H1 (cell line): ENCODE measurements at regions not wholly inside any gene's neighbourhood (a gene's known extent, or its start where the extent isn't known, plus 50 kb on each side); places are given as distances from the start of the nearest gene placed in this dataset.

Experiments used
- BACH1 ChIP-seq: IDR thresholded peaks from 2 replicates; pipeline ENCODE4 v1.6.1; 2012; ENCODE audit warnings: low read length, improper control_type of control experiment
- CTBP2 ChIP-seq: IDR thresholded peaks from 2 replicates; pipeline ENCODE4 v1.7.0; 2011; ENCODE audit warnings: borderline replicate concordance, mild to moderate bottlenecking, moderate library complexity, mixed read lengths, low read length; ENCODE audit not compliant: insufficient read depth, insufficient read length
- KDM1A ChIP-seq: fragments of 200-600, 300-600 bp; sonication (generic); IDR thresholded peaks from 2 replicates; pipeline ENCODE4 v1.7.1; 2016; ENCODE audit warnings: mild to moderate bottlenecking, low read length, borderline replicate concordance
- KDM4A ChIP-seq: IDR thresholded peaks from one replicate; pipeline ENCODE4 v1.7.1; 2012; ENCODE audit warnings: low read depth, mild to moderate bottlenecking, moderate library complexity, low read length, inconsistent platforms; ENCODE audit not compliant: severe bottlenecking
- PHF8 ChIP-seq: fragments of 200-600 bp; sonication (generic); conservative IDR thresholded peaks from 2 replicates; pipeline ENCODE4 v1.7.1; 2012; ENCODE audit warnings: low read depth, mild to moderate bottlenecking, inconsistent platforms, low read length, moderate library complexity
- POU5F1 ChIP-seq: IDR thresholded peaks from 2 replicates; pipeline ENCODE4 v1.6.1; 2011; ENCODE audit warnings: low read depth, mild to moderate bottlenecking, low read length, moderate library complexity
- RAD21 ChIP-seq, 2 experiments: IDR thresholded peaks in 1 of 2; conservative IDR thresholded peaks in 1 of 2; 2 replicates each; pipeline ENCODE4 v1.6.1; 2011; ENCODE audit warnings: low read depth in 2 of 2, low read length in 2 of 2, improper control_type of control experiment in 1 of 2, inconsistent platforms in 1 of 2, mild to moderate bottlenecking in 1 of 2, moderate library complexity in 1 of 2
- SIX5 ChIP-seq: IDR thresholded peaks from 2 replicates; pipeline ENCODE4 v1.6.1; 2011; ENCODE audit warnings: mild to moderate bottlenecking, low read depth, low read length
- SP1 ChIP-seq: IDR thresholded peaks from 2 replicates; pipeline ENCODE4 v1.6.1; 2011; ENCODE audit warnings: low read depth, low read length
- SRF ChIP-seq: IDR thresholded peaks from 2 replicates; pipeline ENCODE4 v1.6.1; 2011; ENCODE audit warnings: mild to moderate bottlenecking, low read depth, low read length, moderate library complexity
- TF ChIP-seq, protein P1 (sequence below): fragments of 300-600 bp; sonication (generic); IDR thresholded peaks from 2 replicates; pipeline ENCODE4 v1.7.1; 2012; ENCODE audit warnings: low read length, moderate library complexity, mild to moderate bottlenecking, inconsistent platforms; ENCODE audit not compliant: insufficient replicate concordance

DNA sequence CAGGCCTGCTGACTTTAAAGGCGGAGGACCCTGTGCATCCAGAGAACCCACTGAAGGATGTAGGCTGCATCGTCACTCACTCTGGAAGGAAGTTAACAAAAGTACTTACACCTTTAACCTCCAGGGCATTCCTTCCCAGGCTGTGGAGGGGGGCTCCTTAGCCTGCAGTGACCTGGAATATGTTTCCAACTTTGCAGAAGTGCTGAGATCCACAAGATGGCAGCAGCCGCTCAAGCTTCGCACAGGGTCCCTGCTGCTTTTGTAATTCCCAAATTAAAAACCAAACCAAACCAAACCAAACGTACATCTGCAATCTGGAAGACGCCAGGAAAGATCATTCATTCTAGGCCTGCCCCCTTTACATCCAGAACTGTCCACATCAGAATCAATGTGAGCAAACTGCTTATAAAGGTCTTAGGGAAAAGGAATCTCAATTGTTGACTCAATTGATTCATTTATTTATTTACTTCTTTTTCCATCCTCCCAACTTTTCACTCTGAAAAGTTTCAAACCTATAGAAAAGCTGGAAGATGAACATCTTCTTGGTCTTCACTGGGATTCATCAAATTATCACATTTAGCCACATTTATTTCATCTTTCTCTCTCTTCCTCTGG lies 70.5 kb upstream of the KLHL25 start (continued):
- TF ChIP-seq, protein P1, sequence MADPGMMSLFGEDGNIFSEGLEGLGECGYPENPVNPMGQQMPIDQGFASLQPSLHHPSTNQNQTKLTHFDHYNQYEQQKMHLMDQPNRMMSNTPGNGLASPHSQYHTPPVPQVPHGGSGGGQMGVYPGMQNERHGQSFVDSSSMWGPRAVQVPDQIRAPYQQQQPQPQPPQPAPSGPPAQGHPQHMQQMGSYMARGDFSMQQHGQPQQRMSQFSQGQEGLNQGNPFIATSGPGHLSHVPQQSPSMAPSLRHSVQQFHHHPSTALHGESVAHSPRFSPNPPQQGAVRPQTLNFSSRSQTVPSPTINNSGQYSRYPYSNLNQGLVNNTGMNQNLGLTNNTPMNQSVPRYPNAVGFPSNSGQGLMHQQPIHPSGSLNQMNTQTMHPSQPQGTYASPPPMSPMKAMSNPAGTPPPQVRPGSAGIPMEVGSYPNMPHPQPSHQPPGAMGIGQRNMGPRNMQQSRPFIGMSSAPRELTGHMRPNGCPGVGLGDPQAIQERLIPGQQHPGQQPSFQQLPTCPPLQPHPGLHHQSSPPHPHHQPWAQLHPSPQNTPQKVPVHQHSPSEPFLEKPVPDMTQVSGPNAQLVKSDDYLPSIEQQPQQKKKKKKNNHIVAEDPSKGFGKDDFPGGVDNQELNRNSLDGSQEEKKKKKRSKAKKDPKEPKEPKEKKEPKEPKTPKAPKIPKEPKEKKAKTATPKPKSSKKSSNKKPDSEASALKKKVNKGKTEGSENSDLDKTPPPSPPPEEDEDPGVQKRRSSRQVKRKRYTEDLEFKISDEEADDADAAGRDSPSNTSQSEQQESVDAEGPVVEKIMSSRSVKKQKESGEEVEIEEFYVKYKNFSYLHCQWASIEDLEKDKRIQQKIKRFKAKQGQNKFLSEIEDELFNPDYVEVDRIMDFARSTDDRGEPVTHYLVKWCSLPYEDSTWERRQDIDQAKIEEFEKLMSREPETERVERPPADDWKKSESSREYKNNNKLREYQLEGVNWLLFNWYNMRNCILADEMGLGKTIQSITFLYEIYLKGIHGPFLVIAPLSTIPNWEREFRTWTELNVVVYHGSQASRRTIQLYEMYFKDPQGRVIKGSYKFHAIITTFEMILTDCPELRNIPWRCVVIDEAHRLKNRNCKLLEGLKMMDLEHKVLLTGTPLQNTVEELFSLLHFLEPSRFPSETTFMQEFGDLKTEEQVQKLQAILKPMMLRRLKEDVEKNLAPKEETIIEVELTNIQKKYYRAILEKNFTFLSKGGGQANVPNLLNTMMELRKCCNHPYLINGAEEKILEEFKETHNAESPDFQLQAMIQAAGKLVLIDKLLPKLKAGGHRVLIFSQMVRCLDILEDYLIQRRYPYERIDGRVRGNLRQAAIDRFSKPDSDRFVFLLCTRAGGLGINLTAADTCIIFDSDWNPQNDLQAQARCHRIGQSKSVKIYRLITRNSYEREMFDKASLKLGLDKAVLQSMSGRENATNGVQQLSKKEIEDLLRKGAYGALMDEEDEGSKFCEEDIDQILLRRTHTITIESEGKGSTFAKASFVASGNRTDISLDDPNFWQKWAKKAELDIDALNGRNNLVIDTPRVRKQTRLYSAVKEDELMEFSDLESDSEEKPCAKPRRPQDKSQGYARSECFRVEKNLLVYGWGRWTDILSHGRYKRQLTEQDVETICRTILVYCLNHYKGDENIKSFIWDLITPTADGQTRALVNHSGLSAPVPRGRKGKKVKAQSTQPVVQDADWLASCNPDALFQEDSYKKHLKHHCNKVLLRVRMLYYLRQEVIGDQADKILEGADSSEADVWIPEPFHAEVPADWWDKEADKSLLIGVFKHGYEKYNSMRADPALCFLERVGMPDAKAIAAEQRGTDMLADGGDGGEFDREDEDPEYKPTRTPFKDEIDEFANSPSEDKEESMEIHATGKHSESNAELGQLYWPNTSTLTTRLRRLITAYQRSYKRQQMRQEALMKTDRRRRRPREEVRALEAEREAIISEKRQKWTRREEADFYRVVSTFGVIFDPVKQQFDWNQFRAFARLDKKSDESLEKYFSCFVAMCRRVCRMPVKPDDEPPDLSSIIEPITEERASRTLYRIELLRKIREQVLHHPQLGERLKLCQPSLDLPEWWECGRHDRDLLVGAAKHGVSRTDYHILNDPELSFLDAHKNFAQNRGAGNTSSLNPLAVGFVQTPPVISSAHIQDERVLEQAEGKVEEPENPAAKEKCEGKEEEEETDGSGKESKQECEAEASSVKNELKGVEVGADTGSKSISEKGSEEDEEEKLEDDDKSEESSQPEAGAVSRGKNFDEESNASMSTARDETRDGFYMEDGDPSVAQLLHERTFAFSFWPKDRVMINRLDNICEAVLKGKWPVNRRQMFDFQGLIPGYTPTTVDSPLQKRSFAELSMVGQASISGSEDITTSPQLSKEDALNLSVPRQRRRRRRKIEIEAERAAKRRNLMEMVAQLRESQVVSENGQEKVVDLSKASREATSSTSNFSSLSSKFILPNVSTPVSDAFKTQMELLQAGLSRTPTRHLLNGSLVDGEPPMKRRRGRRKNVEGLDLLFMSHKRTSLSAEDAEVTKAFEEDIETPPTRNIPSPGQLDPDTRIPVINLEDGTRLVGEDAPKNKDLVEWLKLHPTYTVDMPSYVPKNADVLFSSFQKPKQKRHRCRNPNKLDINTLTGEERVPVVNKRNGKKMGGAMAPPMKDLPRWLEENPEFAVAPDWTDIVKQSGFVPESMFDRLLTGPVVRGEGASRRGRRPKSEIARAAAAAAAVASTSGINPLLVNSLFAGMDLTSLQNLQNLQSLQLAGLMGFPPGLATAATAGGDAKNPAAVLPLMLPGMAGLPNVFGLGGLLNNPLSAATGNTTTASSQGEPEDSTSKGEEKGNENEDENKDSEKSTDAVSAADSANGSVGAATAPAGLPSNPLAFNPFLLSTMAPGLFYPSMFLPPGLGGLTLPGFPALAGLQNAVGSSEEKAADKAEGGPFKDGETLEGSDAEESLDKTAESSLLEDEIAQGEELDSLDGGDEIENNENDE = no peak
- TF ChIP-seq BACH1 = no peak
- no peak for TF ChIP-seq SP1
- peak; percentile 98 to 100 for TF ChIP-seq RAD21 (IDR thresholded peaks at IDR 0.05 in 1 of 2, conservative IDR thresholded peaks at IDR 0.05 in 1 of 2; ENCODE audit: low read depth in 2 of 2, low read length in 2 of 2)
- TF ChIP-seq PHF8 = no peak
- TF ChIP-seq KDM1A = no peak
- TF ChIP-seq SRF = no peak
- no peak for TF ChIP-seq KDM4A
- TF ChIP-seq SIX5 = no peak
- no peak for TF ChIP-seq CTBP2
- no peak for TF ChIP-seq POU5F1
